GM18505 (cell line): ENCODE measurements at regions not wholly inside any gene's neighbourhood (a gene's known extent, or its start where the extent isn't known, plus 50 kb on each side); places are given as distances from the start of the nearest gene placed in this dataset.

Source experiments
- ATAC-seq: cut with Tn5 transposase; IDR thresholded peaks from one replicate; pipeline ENCODE4 v1.9.1; 2021; ENCODE audit not compliant: unreplicated experiment
- POLR2A ChIP-seq: IDR thresholded peaks from 4 replicates; pipeline ENCODE4 v1.6.1; 2011; ENCODE audit warnings: borderline replicate concordance; ENCODE audit not compliant: insufficient read depth, insufficient read length; ENCODE audit errors: extremely low read depth

- ATAC-seq: no peak
- no peak for TF ChIP-seq POLR2A
These were observed 128.4 kb upstream of the TBL1X start for GRCh38 chrX:9336456-9336855.

- ATAC-seq: no peak
- no peak for TF ChIP-seq POLR2A
These were observed 127.8 kb upstream of the TBL1X start for GRCh38 chrX:9337046-9337445.

- no peak for ATAC-seq
- no peak for TF ChIP-seq POLR2A
These were observed 125.9 kb upstream of the TBL1X start for GRCh38 chrX:9338986-9339385.

DNA sequence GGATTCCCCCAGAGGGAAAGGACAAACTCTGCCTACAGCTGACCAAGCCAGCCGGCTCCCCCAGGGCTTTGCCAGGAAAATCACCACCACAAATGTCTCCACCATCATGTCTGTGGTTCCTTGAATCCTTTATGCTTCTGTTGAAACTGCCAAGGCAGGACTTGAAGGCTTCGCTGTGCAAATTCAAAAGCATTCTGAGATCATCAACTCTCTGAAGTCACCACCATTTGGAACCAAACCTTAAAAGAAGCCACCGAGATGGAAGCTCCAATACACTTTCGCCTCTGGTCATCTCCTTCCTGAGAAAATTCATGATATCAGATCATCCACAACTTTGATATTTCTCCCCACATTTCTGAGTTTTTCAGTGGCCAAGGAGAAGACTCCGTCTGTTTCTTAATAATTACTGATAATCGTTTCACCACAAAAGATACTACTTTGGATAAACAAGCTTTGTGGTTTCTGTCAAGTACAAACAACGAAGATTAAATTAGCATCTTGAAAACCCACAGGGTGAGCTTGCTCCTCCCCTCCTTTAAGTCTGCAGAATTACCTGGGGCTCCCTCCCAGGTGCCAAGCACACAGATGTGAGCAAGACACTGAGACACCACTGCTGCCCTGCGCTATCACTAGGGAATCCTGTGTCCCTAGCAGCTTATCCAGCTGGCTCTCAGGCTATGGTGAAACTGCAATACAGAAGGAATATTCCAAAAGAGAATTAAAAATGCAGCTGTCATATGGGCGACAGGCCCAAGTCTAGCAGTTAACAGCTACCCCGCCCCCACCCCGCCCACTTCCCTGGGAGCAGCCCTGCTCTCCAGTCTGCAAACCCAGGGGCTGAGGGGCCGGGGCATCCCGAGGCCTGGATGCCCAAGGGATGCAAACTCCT, 125.0 kb upstream of the TBL1X start:
- no peak for ATAC-seq

GRCh38 chrX:9340598-9341290, 124.1 kb upstream of the TBL1X start:
- ATAC-seq: peak; percentile 45
- TF ChIP-seq POLR2A: no peak

More for the DNA sequence above, 125.0 kb upstream of the TBL1X start:
- no peak for TF ChIP-seq POLR2A

- no peak for TF ChIP-seq POLR2A
- ATAC-seq: peak; percentile 84
These were observed 123.3 kb upstream of the TBL1X start for GRCh38 chrX:9341291-9342201.

DNA sequence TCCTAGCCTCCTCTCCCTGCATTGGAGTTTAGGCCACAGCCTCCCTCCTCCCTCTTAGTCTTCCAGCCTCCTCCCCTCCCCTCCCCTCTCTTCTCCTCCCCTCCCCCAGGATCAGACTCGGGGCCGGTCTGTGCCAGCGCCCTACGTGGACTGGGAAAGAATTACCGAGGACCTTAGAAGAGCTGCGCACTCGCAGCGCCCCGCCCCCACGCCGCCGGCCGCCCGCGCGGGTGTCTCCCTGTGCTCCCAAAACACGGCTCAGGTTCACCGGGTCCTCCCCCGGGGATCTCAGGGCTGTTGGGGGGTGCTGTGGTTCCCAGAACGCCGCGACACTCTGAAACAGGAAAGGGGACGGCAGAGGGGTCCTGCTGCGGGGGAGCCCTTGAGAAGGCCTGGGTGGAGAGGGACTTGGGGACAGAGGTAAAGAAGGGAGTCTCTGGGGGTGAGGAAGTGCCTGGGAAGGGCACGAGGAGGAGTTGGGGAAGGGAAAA, 122.3 kb upstream of the TBL1X start:
- no peak for ATAC-seq
- no peak for TF ChIP-seq POLR2A

DNA sequence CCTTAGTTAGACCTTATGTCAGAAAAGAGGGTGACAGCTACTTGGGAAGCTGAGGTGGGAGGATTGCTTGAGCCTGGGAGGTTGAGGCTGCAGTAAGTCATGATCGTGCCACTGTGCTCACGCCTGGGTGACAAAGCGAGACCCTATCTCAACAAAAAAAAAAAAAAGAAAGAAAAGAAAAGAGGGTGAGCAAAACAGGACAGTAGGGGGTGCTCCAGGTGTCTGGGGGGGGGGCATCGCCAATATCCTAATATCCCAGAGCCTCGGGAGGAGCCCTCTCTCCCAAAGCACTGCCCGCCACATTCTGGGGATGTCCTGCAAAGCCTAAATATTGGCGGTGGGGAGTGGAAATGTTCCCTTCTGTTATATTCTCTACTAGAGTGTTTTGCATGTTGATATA, 120.9 kb upstream of the TBL1X start:
- no peak for TF ChIP-seq POLR2A
- no peak for ATAC-seq

- ATAC-seq: no peak
- no peak for TF ChIP-seq POLR2A
These were observed 118.9 kb upstream of the TBL1X start for GRCh38 chrX:9345957-9346356.

- TF ChIP-seq POLR2A: no peak
- ATAC-seq: no peak
These were observed 115.0 kb upstream of the TBL1X start for GRCh38 chrX:9349572-9350494.

GRCh38 chrX:9351126-9351525, 113.7 kb upstream of the TBL1X start:
- ATAC-seq: no peak
- no peak for TF ChIP-seq POLR2A

- TF ChIP-seq POLR2A: no peak
These were observed 112.6 kb upstream of the TBL1X start for GRCh38 chrX:9352243-9352642.

More at GRCh38 chrX:9352243-9352642, 112.6 kb upstream of the TBL1X start:
- peak; percentile 67 for ATAC-seq
